GM21825 (cell line): ENCODE measurements at regions not wholly inside any gene's neighbourhood (a gene's known extent, or its start where the extent isn't known, plus 50 kb on each side); places are given as distances from the start of the nearest gene placed in this dataset.

ENCODE experiments used
- ATAC-seq: cut with Tn5 transposase; IDR thresholded peaks from one replicate; pipeline ENCODE4 v1.9.1; 2021; ENCODE audit warnings: mild to moderate bottlenecking, moderate library complexity; ENCODE audit not compliant: unreplicated experiment

- ATAC-seq: peak; percentile 92
These were observed 73.4 kb upstream of the KCNMA1 start for GRCh38 chr10:77710759-77711682.

DNA sequence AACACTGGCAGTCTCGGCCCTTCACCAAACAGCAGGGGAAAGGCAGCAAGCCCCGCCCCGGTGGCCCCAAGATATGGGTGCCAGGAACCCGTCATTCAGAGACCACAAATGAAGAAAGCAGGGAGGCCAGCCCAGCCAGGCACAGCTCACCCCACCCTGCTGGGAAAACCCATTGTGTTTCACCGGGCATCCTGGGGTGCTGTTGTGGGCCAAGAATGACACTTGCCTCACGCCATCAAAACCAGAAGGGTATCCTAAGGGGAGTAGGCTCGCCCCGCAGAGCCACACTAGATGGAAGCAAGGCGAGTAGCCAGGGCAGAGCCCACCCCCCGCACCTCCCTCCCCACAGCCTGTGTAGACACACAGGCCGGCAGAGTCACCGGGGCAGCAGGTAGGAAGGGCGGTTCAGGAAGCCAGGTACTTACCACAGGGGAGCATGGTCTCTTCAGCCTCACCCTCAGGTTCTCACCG lies 72.5 kb upstream of the KCNMA1 start:
- no peak for ATAC-seq

- no peak for ATAC-seq
These were observed 70.0 kb upstream of the KCNMA1 start for GRCh38 chr10:77707570-77707969.

DNA sequence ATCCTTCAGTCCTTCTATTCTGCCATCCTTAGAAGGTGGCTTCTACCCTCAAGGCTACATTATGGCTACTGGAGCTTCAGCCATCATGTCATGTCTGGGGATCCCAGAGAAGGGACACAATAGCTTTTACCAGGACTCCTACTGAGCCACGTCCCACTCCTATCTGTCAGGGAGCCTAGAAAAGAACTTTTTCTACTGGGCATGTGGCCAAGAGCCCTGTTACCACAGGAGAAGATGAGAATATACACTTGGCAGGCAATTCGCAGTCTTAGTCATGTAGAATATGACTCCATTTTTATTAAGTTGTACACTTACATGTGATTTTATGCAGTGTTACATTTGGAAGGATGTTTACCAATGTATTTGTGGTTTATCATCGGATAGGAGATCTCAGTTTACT lies 64.6 kb upstream of the KCNMA1 start:
- ATAC-seq: no peak

DNA sequence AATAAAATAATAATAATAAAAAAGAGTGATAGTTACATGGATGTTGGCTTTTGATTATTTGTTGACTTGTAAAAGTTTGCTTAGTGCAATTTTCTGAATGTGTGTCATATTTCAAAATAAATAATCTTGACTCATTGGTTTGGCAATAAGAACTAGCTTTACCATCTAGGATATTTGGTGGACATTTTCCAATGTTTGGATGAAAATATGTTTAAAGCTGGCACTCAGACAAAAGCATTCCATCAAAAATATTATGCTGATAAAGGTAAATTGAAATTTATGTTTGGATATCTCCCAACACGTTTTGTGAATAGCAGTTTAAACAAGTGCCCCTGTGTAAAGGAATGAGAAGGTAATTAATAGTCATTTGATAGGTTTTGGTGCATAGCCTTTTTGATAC lies 62.5 kb upstream of the KCNMA1 start:
- ATAC-seq: no peak

- no peak for ATAC-seq
These were observed 61.6 kb upstream of the KCNMA1 start for GRCh38 chr10:77699080-77699645.

DNA sequence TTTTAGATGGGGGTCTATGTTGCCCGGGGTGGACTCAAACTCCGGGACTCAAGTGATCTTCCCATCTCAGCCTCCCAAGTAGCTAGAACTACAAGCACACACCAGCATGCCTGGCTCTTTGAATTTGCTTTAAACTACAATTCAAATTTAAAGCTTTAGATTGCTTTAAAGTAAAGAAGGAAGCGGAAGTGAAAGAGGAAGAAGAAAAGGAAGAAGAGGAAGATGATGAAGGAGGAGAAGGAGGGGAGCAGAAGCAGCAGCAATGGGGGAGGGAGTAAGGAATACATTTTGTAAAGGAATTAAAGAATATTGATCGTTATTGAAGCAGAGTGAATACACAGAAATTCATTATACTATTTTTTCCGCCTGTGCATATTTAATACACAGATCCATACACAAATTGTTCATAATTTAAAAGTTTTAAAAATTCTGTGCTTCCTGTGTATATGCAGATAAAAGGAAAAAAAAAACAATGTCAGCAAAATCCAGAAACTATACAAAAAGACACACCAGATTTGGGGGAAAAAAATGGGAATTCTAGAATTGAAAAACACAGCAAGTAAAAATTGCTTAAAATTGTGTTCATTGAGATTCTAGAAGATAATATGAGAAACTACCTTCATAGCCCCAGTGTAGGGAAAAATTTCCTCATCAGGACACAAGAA lies 60.8 kb upstream of the KCNMA1 start:
- no peak for ATAC-seq

- no peak for ATAC-seq
These were observed 59.0 kb upstream of the KCNMA1 start for GRCh38 chr10:77696584-77696983.

DNA sequence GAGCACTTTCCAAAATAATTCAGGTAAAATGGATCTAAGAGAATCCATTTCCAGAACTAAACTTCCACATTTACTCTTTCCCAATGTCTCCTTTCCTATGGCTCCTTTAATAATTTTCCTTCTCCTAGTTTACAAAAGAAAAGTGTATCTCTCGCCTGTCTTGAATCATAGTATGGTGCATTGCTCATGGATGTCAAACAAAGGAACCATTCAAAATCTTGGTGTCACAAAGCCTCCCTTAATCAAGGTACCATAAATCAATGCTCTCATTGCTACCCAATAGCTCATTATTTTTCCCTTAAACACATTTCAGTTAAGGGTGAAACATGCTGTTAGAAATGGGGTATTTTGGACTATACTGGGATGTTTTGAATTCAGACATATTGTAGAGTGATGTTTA lies 57.6 kb upstream of the KCNMA1 start:
- no peak for ATAC-seq

DNA sequence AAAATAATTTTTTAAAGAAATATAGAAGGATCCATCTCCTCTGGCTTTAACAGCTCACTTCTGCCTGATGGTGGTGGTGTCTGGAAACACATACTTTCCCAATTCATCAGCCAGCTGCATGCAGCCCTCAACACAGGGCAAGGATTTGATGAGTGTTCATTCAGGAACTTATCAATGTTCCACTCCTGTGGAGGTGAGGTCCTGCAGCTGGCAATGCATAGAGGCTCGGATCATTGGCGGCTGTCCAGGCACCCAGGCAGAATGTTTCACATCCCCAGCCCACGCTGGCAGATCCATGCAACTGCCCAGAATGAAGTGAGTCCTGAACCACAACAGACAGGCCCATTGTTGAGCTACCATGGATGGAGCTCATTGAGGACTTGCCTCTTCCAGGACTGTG lies 55.2 kb upstream of the KCNMA1 start:
- no peak for ATAC-seq

DNA sequence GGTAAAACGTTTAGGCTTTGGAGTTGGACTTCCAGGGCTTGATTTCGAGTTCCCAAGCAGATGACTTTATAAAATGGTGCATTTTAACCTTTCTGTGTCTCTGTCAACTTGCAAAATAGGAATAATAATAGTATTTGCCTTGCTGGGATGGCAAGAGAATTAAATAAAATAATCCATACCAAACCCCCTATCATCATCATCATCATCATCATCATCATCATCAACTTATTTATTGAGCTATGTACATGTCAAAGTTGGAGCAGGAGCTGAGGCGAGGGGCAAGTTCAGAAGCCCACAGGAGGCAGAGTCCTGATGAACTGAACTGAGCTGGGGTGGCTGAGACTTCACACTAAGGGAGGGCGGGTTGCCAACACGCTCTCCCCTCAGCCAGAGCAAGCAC lies 51.7 kb upstream of the KCNMA1 start:
- no peak for ATAC-seq

- no peak for ATAC-seq
These were observed 50.0 kb upstream of the KCNMA1 start for GRCh38 chr10:77687621-77688020.
